ENCODE measurements at regions not wholly inside any gene's neighbourhood (a gene's known extent, or its start where the extent isn't known, plus 50 kb on each side); places are given as distances from the start of the nearest gene placed in this dataset.

DNA sequence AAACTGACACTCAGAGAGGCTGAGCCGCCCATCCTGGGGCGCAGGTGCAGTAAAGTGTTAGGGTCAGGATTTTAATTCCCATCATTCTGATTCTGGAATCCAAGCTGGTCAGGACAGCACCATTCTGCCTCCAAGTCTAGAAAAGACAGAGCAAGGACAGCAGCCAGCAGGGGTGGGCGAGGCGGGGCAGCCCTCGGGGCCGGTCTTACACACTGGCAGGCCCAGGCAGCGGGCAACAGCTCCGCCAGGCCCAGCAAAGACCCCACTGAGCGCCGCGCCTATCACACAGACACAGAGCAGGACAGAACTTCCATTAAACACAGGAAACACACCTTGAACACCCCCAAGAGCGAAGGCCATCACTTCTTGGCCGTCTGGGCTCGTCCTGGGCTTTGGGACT lies 66.5 kb upstream of the RXRA start:
- no peak for TF ChIP-seq TAF1 (IDR thresholded peaks at IDR 0.05; ENCODE audit: low read depth, low read length)
- no peak for TF ChIP-seq POLR2A (IDR thresholded peaks at IDR 0.05; ENCODE audit: low read depth, low read length)
- TF ChIP-seq POLR2AphosphoS5 (IDR thresholded peaks at IDR 0.05; ENCODE audit: low read depth, low read length), result no peak
- TF ChIP-seq POU2F2 (IDR thresholded peaks at IDR 0.05; ENCODE audit: low read depth, low read length), result no peak
- no peak for TF ChIP-seq SPI1 (IDR thresholded peaks at IDR 0.05; ENCODE audit: low read depth, low read length)

Data from GM12891 (cell line).